ENCODE measurements at regions not wholly inside any gene's neighbourhood (a gene's known extent, or its start where the extent isn't known, plus 50 kb on each side); places are given as distances from the start of the nearest gene placed in this dataset.

DNA sequence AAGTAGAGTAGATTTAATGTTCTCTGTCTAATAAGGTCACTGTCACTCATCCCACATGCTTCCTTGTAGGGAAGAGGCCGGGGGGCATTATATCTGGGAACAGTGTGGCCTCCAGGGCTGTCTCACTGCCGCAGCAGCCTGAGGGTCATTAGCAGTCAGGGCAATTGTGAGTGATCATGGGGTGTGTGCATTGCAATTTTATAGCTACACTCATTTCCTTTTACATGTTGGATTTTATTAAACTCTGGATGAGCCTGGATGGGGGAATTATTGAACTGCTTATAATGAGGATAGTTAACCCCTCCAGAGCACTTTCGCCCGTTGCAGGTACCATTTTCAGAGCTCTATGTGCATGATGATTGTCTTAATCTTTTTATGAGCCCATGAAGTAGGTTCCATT lies 60.9 kb upstream of the DISP3 start:
- H3K4me3 ChIP-seq (replicated peaks; ENCODE audit: low read depth, low read length) = no peak overlapping the region
- no peak for DNase-seq (ENCODE audit: extremely low read depth, low read depth)
- TF ChIP-seq CTCF (IDR thresholded peaks at IDR 0.05; ENCODE audit: low read depth, low read length, missing control alignments) = no peak

DNA sequence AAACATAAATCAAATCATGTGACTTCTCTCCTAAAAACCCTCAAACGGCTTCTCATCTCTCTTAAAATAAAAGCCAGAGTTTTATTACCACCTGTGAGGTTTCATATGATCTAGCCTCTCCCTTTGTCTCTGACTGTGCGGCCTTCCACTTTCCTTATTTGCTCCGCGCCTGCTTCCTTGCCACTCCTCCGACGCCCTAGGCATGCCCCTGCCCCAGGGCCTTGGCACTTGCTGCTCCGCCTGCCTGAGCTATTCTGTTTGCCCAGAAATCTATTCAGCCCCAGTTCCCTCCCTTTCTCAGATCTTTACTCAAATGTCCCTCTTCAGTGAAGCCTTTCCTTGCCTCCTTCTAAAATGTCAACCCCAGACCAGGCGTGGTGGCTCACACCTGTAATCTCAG lies 57.5 kb upstream of the DISP3 start:
- TF ChIP-seq CTCF (IDR thresholded peaks at IDR 0.05; ENCODE audit: low read depth, low read length, missing control alignments) = no peak
- no peak for DNase-seq (ENCODE audit: extremely low read depth, low read depth)
- H3K4me3 ChIP-seq (replicated peaks; ENCODE audit: low read depth, low read length) = no peak overlapping the region

GRCh38 chr1:11422686-11423085 lies 56.3 kb upstream of the DISP3 start:
- no peak overlapping the region for H3K4me3 ChIP-seq (replicated peaks; ENCODE audit: low read depth, low read length)
- no peak for TF ChIP-seq CTCF (IDR thresholded peaks at IDR 0.05; ENCODE audit: low read depth, low read length, missing control alignments)
- DNase-seq (ENCODE audit: extremely low read depth, low read depth) = no peak

DNA sequence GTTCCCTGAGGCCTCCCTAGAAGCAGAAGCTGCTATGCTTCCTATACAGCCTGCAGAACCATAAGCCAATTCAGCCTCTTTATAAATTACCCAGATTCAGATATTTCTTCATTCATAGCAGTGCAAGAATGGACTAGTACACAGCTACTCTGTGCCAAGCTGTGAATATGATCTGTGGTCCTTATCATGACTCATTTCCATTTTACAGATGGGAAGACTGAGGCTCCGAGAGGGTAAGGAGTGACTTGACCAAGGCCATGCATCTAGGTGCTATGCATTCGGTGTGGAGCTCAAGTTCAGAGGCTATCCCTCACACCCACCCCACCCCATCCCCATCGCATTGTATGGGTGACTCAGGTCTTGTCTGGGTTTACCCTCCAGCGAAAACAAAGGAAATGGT lies 52.3 kb upstream of the DISP3 start:
- H3K4me3 ChIP-seq (replicated peaks; ENCODE audit: low read depth, low read length) = no peak overlapping the region
- no peak for TF ChIP-seq CTCF (IDR thresholded peaks at IDR 0.05; ENCODE audit: low read depth, low read length, missing control alignments)
- no peak for DNase-seq (ENCODE audit: extremely low read depth, low read depth)

DNA sequence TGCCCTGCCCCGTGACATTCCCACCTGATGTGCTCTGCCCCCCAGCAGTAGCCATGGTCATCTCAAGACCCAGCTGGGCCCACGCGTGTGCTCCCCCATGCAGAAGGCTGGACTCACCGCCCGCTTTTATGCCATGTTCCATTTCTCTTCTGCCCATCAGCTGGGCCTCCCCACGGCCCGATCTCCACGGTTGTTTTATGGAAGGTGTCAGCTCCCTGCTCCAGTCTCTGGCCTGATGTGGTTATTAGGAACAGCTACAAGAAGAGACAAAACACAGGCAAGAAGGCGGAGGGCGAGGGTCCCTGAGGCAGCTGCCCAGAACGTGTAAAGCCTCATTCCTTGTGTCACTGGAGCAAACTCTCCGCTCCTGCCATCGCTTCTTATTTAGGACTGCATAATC lies 50.2 kb upstream of the DISP3 start:
- DNase-seq (ENCODE audit: extremely low read depth, low read depth) = no peak
- no peak overlapping the region for H3K4me3 ChIP-seq (replicated peaks; ENCODE audit: low read depth, low read length)
- TF ChIP-seq CTCF (IDR thresholded peaks at IDR 0.05; ENCODE audit: low read depth, low read length, missing control alignments) = no peak
